ENCODE measurements at regions not wholly inside any gene's neighbourhood (a gene's known extent, or its start where the extent isn't known, plus 50 kb on each side); places are given as distances from the start of the nearest gene placed in this dataset.
"Not testable (repeated sequence)": the region's sequence is repeated elsewhere in the genome, so short reads cannot be mapped to it uniquely, and the experiment has no call there.

- DNase-seq = no peak
These were observed 238.8 kb downstream of the IKZF2 start for GRCh38 chr2:212912445-212913103.

DNA sequence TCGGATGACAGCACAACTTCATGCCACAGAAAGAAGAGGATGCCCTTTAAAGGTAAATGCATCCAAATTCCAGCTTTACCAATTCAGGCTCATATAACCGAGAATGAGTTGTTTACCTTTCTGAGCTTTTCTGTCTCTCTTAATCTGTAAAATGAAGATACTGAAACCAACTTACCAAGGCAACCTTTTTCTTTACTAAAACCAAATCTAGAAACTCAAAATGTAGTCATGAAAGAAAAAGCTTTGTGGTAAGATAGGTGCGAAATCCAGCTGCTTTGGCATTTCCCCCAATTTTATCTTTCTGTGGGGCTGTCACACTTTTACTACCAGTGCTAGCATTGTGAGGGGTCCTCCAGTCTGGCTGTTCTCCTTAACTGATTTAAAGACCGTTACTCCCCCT lies 240.4 kb downstream of the IKZF2 start:
- no peak for DNase-seq

- no peak for DNase-seq
These were observed 242.6 kb downstream of the IKZF2 start for GRCh38 chr2:212908682-212909435.

DNA sequence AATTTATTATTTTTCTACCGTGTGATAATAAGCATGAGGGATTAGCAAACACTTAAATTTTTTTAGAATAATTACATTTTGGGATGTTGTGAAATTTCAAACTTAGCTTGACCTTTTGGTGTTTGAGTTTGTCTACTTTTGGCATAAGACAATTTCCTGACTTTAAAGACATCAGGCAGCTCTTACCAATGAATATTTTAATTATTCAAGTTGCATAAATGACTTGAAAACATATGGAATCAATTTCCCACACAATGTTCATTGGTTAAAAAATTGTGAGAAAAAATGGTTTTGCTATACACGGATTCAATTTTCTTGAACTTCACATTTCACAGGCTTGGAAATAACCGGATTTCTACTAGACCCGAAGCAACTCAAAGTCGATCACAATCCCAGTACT lies 243.4 kb downstream of the IKZF2 start:
- DNase-seq = no peak

- DNase-seq = no peak
These were observed 244.8 kb downstream of the IKZF2 start for GRCh38 chr2:212906620-212907019.

GRCh38 chr2:212905640-212906201 lies 245.7 kb downstream of the IKZF2 start:
- DNase-seq = no peak

GRCh38 chr2:212904646-212905045 lies 246.8 kb downstream of the IKZF2 start:
- no peak for DNase-seq

DNA sequence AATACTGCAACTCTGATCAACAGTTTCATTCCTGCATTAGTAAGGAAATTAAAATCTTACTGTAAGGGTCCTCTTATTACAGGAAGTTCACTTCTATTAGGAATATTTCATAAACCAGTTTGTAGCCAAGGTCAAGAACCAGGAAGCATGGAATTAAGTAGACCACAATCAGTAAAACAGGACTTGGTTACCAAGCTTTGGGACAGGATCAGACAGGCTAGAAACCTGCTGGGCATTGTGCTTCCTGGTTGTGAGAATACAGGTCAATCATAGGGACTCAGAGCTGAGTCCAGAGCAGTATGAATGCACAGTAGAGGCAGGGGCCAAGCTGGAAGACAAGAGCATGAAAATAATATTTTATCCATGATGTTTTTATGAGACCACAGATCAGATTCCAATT lies 248.0 kb downstream of the IKZF2 start:
- DNase-seq = no peak

GRCh38 chr2:212902421-212902820 lies 249.0 kb downstream of the IKZF2 start:
- DNase-seq = no peak

DNA sequence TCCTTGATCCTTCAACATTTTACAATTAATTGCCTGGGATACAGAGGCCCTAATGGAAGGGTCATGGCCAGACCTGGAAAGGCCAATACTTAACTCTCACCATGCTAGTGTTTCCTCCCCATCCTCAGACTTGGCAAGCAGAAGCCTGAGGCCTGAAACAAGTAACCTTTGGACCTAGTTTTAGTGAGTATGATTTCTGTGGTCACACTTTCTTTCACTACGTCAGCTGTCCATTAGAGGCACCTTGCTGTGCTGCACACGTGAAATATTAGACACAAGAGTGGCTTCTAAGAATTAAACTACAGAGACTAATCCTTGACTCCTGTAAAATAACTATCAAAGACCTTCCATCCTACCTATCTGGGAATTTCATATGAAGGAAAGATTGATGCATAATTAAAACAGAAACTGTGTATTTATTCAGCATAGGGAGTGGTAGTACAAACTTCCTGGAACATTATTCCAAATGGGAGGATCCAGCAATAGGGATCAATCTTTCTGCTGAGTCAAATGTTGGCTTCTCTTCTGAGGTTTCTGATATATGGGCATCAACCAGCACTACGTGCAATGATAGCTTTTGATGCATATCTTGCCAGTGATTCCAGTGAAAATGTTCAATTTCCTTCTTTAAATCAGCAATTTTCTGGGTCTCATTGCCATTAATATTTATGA lies 249.7 kb downstream of the IKZF2 start:
- DNase-seq = no peak

GRCh38 chr2:212900715-212901114 lies 250.7 kb downstream of the IKZF2 start:
- DNase-seq = no peak

- no peak for DNase-seq
These were observed 253.4 kb downstream of the IKZF2 start for GRCh38 chr2:212898011-212898410.

DNA sequence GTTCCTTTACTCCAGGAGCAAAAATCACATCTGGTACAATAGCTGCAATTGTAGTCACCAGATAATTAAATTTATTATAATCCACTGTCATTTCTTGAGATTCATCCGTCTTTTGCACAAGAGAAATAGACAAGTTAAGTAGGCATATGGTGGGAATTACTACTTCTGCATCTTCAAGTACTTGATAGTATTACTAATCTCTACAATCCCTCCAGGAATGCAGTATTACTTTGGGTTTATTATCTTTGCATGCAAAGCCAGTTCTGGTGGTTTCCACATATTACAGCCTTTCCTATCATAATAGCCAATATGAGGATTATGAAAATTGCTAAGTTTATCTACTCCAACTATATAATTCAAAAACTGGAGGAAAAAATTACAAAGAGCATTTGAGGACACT lies 254.1 kb downstream of the IKZF2 start:
- no peak for DNase-seq

DNA sequence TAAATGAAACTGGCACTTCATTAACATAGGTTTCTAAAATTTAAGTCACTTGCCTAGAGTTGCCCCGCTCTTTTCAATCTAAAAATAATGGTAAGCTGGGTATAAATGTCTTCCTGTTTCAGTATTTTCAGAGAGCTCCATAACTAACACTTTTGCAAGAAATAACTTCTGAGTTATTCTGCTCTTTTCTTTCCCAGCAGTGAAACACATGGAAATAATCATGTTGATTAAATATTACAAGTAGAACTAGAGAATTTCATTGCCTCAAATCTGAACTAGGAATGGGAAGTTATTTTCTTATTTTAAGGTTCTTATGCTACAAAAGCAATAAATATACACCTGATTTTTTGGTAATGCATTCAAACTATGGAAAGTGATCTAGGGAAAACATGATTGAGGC lies 257.4 kb downstream of the IKZF2 start:
- no peak for DNase-seq

- DNase-seq = no peak
These were observed 258.2 kb downstream of the IKZF2 start for GRCh38 chr2:212893216-212893615.

DNA sequence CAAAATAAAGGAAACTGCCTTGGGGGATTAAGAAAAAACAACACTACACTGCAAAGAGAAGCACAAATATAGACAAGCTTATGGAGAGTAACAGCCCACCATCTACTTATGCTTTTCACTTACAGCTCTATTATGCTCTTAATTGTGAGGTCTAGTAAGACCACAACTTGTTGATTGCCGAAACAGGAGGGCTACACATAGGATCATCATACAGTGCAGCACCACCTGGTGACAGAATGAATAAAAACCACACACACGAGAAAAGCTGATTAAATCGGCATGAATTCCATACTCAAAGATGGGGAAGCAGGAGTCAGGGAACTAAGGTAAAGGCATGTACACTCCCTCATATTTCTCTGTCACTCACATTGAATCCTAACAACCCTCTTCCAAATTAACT lies 259.2 kb downstream of the IKZF2 start:
- no peak for DNase-seq

DNA sequence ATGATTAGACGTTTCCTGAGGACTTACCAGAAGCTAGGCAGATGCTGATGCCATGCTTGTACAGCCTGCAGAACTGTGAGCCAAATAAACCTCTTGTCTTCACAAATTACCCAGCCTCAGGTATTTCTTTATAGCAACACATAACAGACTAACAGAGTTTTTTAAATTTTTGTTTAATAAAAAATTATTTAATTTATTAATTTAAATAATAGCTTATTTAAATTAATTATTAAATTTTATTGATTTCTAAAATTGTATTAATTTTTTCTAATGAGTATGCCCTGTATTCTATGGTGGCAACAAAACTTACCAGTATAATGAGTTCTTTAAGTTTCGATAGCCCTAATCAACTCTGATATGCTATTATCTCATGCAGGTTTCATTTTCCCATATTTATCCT lies 259.8 kb downstream of the IKZF2 start:
- DNase-seq = no peak

GRCh38 chr2:212882626-212883025 lies 268.8 kb downstream of the IKZF2 start:
- DNase-seq = no peak

DNA sequence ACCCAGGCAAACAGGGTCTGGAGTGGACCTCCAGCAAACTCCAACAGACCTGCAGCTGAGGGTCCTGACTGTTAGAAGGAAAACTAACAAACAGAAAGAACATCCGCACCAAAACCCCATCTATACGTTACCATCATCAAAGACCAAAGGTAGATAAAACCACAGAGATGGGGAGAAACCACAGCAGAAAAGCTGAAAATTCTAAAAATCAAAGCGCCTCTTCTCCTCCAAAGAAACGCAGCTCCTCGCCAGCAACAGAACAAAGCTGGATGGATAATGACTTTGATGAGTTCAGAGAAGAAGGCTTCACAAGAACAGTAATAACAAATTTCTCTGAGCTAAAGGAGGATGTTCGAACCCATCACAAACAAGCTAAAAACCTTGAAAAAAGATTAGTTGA lies 274.9 kb downstream of the IKZF2 start:
- DNase-seq = not testable (repeated sequence)

DNA sequence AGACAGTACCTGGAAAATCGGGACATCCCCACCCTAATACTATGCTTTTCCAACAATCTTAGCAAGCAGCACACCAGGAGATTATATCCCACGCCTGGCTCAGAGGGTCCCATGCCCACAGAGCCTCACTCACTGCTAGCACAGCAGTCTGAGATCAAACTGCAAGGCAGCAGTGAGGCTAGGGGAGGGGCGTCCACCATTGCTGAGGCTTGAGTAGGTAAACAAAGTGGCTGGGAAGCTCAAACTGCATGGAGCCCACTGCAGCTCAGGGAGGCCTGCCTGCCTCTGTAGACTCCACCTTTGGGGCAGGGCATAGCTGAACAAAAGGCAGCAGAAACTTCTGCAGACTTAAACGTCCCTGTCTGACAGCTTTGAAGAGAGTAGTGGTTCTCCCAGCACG lies 275.5 kb downstream of the IKZF2 start:
- DNase-seq = not testable (repeated sequence)

GRCh38 chr2:212873256-212873655 lies 278.2 kb downstream of the IKZF2 start:
- DNase-seq = no peak

DNA sequence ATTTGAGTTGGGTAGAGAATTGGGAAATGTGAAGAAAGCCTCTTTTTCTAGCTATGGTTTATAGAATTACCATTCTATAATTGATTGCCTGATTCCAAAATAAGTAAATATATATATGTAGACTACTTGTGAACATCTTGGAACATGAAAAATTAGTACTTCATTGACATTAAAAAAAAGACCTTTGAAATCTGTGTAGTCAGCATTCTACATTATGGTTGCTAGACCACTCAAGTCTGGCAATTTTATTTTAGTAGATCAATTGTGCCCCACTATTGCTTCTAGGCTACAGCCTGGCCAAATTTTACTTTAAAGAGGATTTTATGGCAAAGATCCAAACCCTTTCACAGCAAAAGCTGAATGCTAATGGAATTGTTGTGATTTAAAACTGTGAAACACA lies 279.8 kb downstream of the IKZF2 start:
- no peak for DNase-seq

DNA sequence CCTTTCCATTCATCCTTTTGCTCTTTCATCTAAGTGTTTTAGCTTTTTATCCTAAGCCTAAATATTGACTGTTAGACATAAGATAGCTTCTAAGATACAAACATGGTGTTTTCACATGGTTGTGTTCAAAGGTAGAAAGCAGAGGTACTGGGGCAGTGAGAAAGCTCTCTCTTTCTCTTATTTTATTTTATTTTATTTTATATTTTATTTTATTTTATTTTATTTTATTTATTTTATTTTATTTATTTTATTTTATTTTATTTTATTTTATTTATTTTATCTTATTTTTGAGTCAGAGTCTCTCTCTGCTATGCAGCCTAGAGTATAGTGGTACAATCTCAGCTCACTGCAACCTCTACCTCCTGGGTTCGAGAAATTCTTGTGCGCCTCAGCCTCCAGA lies 287.2 kb downstream of the IKZF2 start:
- no peak for DNase-seq

GRCh38 chr2:212863185-212863588 lies 288.2 kb downstream of the IKZF2 start:
- DNase-seq = no peak

All from activated CD4-positive, alpha-beta T cell treated with anti-CD3 and anti-CD28 coated beads for 1 hour (primary cell).